Activated CD8-positive, alpha-beta T cell treated with anti-CD3 and anti-CD28 coated beads for 36 hours (primary cell): ENCODE measurements at regions not wholly inside any gene's neighbourhood (a gene's known extent, or its start where the extent isn't known, plus 50 kb on each side); places are given as distances from the start of the nearest gene placed in this dataset.

ENCODE experiments used
- ATAC-seq: fragments of 200-7000 bp; cut with Tn5 transposase; one replicate; pipeline ENCODE4 v1.10.0; 2021; ENCODE audit warnings: mild to moderate bottlenecking, moderate library complexity
- CTCF ChIA-PET: fragments of 350-600 bp; sonication (Branson Sonifier 250); formaldehyde crosslinking; loops from one replicate; lab custom pipeline; 2021; ENCODE audit warnings: antibody characterized with exemption; lab: Charles Lee
- POLR2A ChIA-PET: fragments of 350-600 bp; sonication (Branson Sonifier 250); formaldehyde crosslinking; loops from one replicate; lab custom pipeline; 2021; ENCODE audit warnings: antibody characterized with exemption; lab: Charles Lee
- DNase-seq: peaks from one replicate; pipeline ENCODE4 v3.0.0-alpha.2; 2020
- H3K27ac Mint-ChIP-seq: one replicate; pipeline ENCODE4 v1.8.0; 2021; ENCODE audit warnings: mild to moderate bottlenecking, mixed read lengths
- H3K27me3 Mint-ChIP-seq: one replicate; pipeline ENCODE4 v1.8.0; 2021; ENCODE audit warnings: mixed read lengths
- H3K36me3 Mint-ChIP-seq: one replicate; pipeline ENCODE4 v1.8.0; 2021; ENCODE audit warnings: low read depth, mixed read lengths
- H3K4me1 Mint-ChIP-seq: one replicate; pipeline ENCODE4 v1.8.0; 2021; ENCODE audit warnings: low read depth, mixed read lengths
- H3K4me3 Mint-ChIP-seq: one replicate; pipeline ENCODE4 v1.8.0; 2021; ENCODE audit warnings: mild to moderate bottlenecking, moderate library complexity, mixed read lengths
- H3K9me3 Mint-ChIP-seq: one replicate; pipeline ENCODE4 v1.8.0; 2021; ENCODE audit warnings: mixed read lengths
- CTCF ChIP-seq: fragments of 200-600 bp; IDR thresholded peaks from one replicate; pipeline ENCODE4 v1.8.0; 2022; ENCODE audit warnings: antibody characterized with exemption, mild to moderate bottlenecking
- intact Hi-C: fragments of 100-400 bp; cut with micrococcal nuclease; formaldehyde crosslinking; loops from one replicate; pipeline ENCODE4 v1.10.0; 2022

GRCh38 chrX:10798041-10798440, 177.7 kb upstream of the MID1 start:
- Mint-ChIP-seq H3K4me3 (no peak overlapping the region), H3K9me3 (no peaks in the 10 kb centered on the region), H3K4me1 (no peaks in the 10 kb centered on the region), H3K27ac (no peak overlapping the region), H3K27me3 (no peaks in the 10 kb centered on the region), H3K36me3 (no peaks in the 10 kb centered on the region)
- DNase-seq (no peak), ATAC-seq (no peak)
- intact Hi-C loops = no loop called here
- TF ChIP-seq CTCF = no peak
- CTCF ChIA-PET = no interaction called here
- POLR2A ChIA-PET = no interaction called here

- ATAC-seq (no peak), DNase-seq (no peak)
- no peak for TF ChIP-seq CTCF
- Mint-ChIP-seq H3K27me3 (no peaks in the 10 kb centered on the region), H3K27ac (no peak overlapping the region), H3K4me3 (no peak overlapping the region), H3K36me3 (no peaks in the 10 kb centered on the region), H3K9me3 (no peaks in the 10 kb centered on the region), H3K4me1 (no peaks in the 10 kb centered on the region)
- POLR2A ChIA-PET = no interaction called here
- CTCF ChIA-PET = no interaction called here
- intact Hi-C loops = no loop called here
These were observed 180.4 kb upstream of the MID1 start for GRCh38 chrX:10800796-10801195.

- POLR2A ChIA-PET = no interaction called here
- DNase-seq = no peak
- no peaks in the 10 kb centered on the region for H3K9me3 Mint-ChIP-seq
- intact Hi-C loops = no loop called here
- no peaks in the 10 kb centered on the region for H3K36me3 Mint-ChIP-seq
- no peak for ATAC-seq
- no peak overlapping the region for H3K27ac Mint-ChIP-seq
- TF ChIP-seq CTCF = no peak
- CTCF ChIA-PET = no interaction called here
- H3K4me3 Mint-ChIP-seq = no peak overlapping the region
- H3K27me3 Mint-ChIP-seq = no peaks in the 10 kb centered on the region
- H3K4me1 Mint-ChIP-seq = no peaks in the 10 kb centered on the region
These were observed 190.7 kb upstream of the MID1 start for GRCh38 chrX:10811111-10811510.

DNA sequence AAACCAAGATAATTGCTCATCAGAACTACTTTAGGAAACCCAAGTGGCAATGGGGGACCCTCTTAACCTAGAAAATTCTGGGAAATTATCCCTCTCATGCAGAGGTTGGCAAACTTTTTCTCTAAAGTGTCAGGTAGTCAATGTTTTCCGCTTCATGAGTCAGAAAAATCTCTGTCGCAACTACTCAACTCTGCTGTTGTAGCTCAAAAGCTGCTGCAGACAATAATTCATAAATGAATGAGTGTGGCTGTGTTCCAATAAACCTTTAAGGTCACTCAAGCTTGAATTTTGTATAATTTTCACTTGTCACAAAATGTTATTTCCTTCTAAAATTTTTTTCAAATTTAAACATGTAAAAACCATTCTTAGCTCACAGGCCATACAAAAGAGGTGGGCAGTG, 193.4 kb upstream of the MID1 start:
- H3K27ac Mint-ChIP-seq = no peak overlapping the region
- ChIA-PET POLR2A (no interaction called here), CTCF (no interaction called here)
- no peaks in the 10 kb centered on the region for H3K9me3 Mint-ChIP-seq
- no peaks in the 10 kb centered on the region for H3K27me3 Mint-ChIP-seq
- DNase-seq = no peak
- no peak for TF ChIP-seq CTCF
- intact Hi-C loops = no loop called here
- H3K4me3 Mint-ChIP-seq = no peak overlapping the region
- ATAC-seq = no peak
- no peaks in the 10 kb centered on the region for H3K4me1 Mint-ChIP-seq
- no peaks in the 10 kb centered on the region for H3K36me3 Mint-ChIP-seq

DNA sequence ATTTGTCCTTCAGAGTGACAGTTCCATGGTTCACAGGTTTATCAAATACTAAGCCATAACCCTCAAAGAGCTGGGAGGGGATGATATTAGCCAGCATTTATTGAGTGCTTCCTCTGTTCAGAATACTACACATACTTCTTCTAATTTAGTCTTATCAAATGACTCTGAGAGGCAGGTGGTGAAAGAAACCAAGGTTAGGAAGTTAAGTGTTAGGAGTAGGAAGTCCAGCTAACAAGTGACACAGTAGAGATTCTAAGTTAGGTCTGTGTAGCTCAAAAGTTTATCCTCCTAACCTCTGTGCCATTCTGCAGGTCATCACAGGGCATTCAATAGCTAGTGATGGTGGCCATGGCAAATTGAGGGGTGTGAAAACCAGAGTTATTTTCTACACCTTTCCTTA, 198.3 kb upstream of the MID1 start:
- intact Hi-C loops = no loop called here
- ChIA-PET CTCF (no interaction called here), POLR2A (no interaction called here)
- no peak overlapping the region for H3K4me3 Mint-ChIP-seq
- no peak for DNase-seq
- H3K27me3 Mint-ChIP-seq = no peaks in the 10 kb centered on the region
- no peaks in the 10 kb centered on the region for H3K9me3 Mint-ChIP-seq
- no peak for ATAC-seq
- H3K27ac Mint-ChIP-seq = no peak overlapping the region
- no peaks in the 10 kb centered on the region for H3K36me3 Mint-ChIP-seq
- no peaks in the 10 kb centered on the region for H3K4me1 Mint-ChIP-seq
- TF ChIP-seq CTCF = no peak
